Lung (tissue), 11 donors: ENCODE measurements at regions not wholly inside any gene's neighbourhood (a gene's known extent, or its start where the extent isn't known, plus 50 kb on each side); places are given as distances from the start of the nearest gene placed in this dataset.

Experiments used
- ATAC-seq: fragments of 200-7000 bp; cut with Tn5 transposase; one replicate; pipeline ENCODE4 v1.9.1; 2020; ENCODE audit warnings: moderate number of reproducible peaks; ENCODE audit not compliant: insufficient read depth, low FRiP score
- DNase-seq, 3 donors: peaks; one replicate each; pipeline ENCODE4 v3.0.0-alpha.2; 2013 to 2017
- H3K27ac ChIP-seq, 2 donors: one replicate each; pipeline ENCODE4 v1.5.1; 2013; ENCODE audit warnings: mild to moderate bottlenecking in 2 of 2, moderate library complexity in 2 of 2, control low read depth in 1 of 2, inconsistent platforms in 1 of 2, low read depth in 1 of 2, low read length in 1 of 2
- H3K27me3 ChIP-seq, 3 donors: one replicate each; pipeline ENCODE4 v1.5.1; 2013; ENCODE audit warnings: low read length in 2 of 3; ENCODE audit not compliant: control insufficient read depth in 3 of 3, insufficient read depth in 3 of 3
- H3K36me3 ChIP-seq, 4 donors: one replicate each; pipeline ENCODE4 v1.5.1; 2013; ENCODE audit warnings: low read length in 4 of 4, mild to moderate bottlenecking in 1 of 4, moderate library complexity in 1 of 4; ENCODE audit not compliant: control insufficient read depth in 4 of 4, insufficient read depth in 4 of 4
- H3K4me1 ChIP-seq, 5 donors: one replicate each; pipeline ENCODE4 v1.5.1; 2013; ENCODE audit warnings: low read length in 5 of 5, mild to moderate bottlenecking in 2 of 5, moderate library complexity in 1 of 5; ENCODE audit not compliant: control insufficient read depth in 5 of 5, insufficient read depth in 5 of 5
- H3K4me3 ChIP-seq: one replicate; pipeline ENCODE4 v1.5.1; 2013; ENCODE audit warnings: mild to moderate bottlenecking, control low read depth, moderate library complexity
- H3K9ac ChIP-seq, 2 donors: one replicate each; pipeline ENCODE4 v1.5.1; 2013; ENCODE audit warnings: low read length in 2 of 2, control low read depth in 1 of 2; ENCODE audit not compliant: insufficient read depth in 1 of 2
- H3K9me3 ChIP-seq, 4 donors: one replicate each; pipeline ENCODE4 v1.5.1; 2013; ENCODE audit warnings: low read length in 3 of 4, mild to moderate bottlenecking in 1 of 4, moderate library complexity in 1 of 4; ENCODE audit not compliant: control insufficient read depth in 4 of 4, insufficient read depth in 3 of 4
- WGBS, 2 donors: extraction: QIAGEN DNeasy Blood & Tissue Kit; methylation state at CpG; one replicate each; pipeline ENCODE4 v1.1.7; 2013; 5-methylcytosine and 5-hydroxymethylcytosine counted together
- TF ChIP-seq, protein P1 (sequence below): IDR thresholded peaks from 2 replicates; pipeline ENCODE4 v1.5.1; 2012; ENCODE audit warnings: mild to moderate bottlenecking; ENCODE audit errors: control extremely low read depth, extremely low read depth
- donor health status: control.
- donor health status: control.
- donor health status: Bipolar disorder and iron deficiency.
- donor health status: healthy.
- donor health status: DM: yes; HTN: yes; CAD: no.

DNA sequence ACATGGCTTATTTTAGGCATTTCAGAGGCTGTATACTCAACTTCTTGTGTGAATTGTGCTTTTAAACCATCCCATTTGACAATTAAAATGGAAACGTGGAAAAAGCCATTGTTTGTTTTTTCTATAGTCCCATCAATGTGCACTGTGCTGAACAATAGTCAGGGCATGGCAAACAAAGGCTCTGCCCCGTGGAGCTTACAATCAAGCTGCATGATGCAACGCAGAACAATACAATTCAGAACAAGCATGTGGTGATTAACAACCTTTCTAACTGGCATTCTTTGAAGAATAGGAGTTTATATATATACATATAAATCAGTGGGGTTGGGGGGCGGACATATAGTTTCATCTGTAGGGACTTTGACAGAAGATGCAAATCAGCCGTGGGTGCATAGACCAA lies 2125.4 kb upstream of the WWC1 start:
- TF ChIP-seq, protein P1, sequence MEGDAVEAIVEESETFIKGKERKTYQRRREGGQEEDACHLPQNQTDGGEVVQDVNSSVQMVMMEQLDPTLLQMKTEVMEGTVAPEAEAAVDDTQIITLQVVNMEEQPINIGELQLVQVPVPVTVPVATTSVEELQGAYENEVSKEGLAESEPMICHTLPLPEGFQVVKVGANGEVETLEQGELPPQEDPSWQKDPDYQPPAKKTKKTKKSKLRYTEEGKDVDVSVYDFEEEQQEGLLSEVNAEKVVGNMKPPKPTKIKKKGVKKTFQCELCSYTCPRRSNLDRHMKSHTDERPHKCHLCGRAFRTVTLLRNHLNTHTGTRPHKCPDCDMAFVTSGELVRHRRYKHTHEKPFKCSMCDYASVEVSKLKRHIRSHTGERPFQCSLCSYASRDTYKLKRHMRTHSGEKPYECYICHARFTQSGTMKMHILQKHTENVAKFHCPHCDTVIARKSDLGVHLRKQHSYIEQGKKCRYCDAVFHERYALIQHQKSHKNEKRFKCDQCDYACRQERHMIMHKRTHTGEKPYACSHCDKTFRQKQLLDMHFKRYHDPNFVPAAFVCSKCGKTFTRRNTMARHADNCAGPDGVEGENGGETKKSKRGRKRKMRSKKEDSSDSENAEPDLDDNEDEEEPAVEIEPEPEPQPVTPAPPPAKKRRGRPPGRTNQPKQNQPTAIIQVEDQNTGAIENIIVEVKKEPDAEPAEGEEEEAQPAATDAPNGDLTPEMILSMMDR, result no peak
- Histone ChIP-seq H3K36me3 (no peaks in the 10 kb centered on the region), H3K4me1 (no peaks in the 10 kb centered on the region), H3K27ac (no peak overlapping the region), H3K27me3 (no peaks in the 10 kb centered on the region), H3K4me3 (no peak overlapping the region), H3K9me3 (no peaks in the 10 kb centered on the region), H3K9ac (no peak overlapping the region)
- ATAC-seq, result no peak
- 48 to 49% methylated on average over 5 of the region's 5 CpGs for WGBS, 2 donors
- no peak for DNase-seq

DNA sequence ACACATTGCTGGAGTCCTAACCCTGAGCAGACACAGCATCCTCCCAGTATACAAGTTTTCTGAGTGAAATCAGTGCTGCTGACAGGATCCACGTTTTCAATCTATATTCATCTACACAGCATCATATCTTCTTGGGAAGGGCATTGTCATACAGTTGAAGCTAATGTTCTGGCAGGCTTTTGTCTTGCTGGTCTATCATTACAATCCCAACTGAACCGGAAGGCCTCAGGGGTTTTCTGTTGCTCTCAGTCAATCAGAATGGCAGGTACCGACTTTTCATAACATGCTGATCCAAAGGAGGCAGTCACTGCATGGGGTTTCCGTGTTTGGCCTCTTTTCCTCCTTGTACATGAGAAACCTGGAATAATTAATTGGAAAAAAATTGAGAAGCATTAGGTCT lies 2118.8 kb upstream of the WWC1 start:
- no peaks in the 10 kb centered on the region for H3K27me3 ChIP-seq
- no peaks in the 10 kb centered on the region for H3K4me1 ChIP-seq
- H3K9me3 ChIP-seq, result no peaks in the 10 kb centered on the region
- no peak for ATAC-seq
- no peak for DNase-seq
- no peak overlapping the region for H3K4me3 ChIP-seq
- H3K9ac ChIP-seq, result no peak overlapping the region
- TF ChIP-seq, protein P1, result no peak
- H3K36me3 ChIP-seq, result no peaks in the 10 kb centered on the region
- WGBS, 2 donors, result 74 to 84% methylated on average over 4 of the region's 4 CpGs
- H3K27ac ChIP-seq, result no peak overlapping the region

DNA sequence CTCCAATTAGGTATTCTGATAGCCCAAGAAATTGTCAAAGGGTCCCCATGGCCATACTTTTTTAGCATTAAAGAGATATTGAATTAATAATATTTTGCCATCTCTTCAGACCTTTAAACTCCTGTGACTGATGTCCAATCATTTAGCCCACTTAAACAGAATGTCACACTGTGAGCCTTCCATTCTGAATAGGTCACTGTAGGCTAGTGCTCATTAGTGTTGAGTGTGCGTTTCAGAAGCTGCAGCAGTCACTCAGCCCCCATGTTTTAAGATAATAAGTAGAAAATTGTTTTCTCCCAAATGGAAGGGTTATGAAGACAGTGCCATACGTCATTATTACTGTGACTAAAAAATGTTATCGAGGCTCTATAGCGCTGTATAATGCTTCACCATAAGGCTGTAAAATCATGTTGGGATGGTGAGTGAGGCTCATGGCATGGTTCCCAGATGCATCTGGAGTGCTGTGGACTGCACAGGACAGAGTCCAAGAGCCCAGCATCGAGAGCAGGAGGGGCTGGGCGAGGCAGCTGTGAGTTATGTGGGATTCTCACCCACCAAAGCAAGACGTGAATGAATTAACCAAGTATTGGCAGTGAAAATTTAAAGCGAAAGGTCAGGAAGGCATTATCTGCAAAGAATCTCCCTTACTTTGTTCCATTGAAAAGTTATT lies 2112.9 kb upstream of the WWC1 start:
- ATAC-seq, result no peak

More for the DNA sequence above, 2112.9 kb upstream of the WWC1 start:
- no peaks in the 10 kb centered on the region for H3K27me3 ChIP-seq
- 68 to 71% methylated on average over 8 of the region's 8 CpGs for WGBS, 2 donors
- peak in 1 of 3 donors; percentile 5 for DNase-seq
- no peak overlapping the region for H3K9ac ChIP-seq
- H3K4me1 ChIP-seq, result no peaks in the 10 kb centered on the region
- H3K9me3 ChIP-seq, result no peaks in the 10 kb centered on the region
- H3K27ac ChIP-seq, result no peak overlapping the region
- TF ChIP-seq, protein P1, result no peak
- no peaks in the 10 kb centered on the region for H3K36me3 ChIP-seq
- H3K4me3 ChIP-seq, result no peak overlapping the region
